Islet of Langerhans (tissue), 1 donor: ENCODE measurements at regions not wholly inside any gene's neighbourhood (a gene's known extent, or its start where the extent isn't known, plus 50 kb on each side); places are given as distances from the start of the nearest gene placed in this dataset.

Source experiments
- FAIRE-seq: peaks from one replicate; lab custom pipeline; 2011; peaks lifted over from hg19 to GRCh38; lab: Jason Lieb, UNC

DNA sequence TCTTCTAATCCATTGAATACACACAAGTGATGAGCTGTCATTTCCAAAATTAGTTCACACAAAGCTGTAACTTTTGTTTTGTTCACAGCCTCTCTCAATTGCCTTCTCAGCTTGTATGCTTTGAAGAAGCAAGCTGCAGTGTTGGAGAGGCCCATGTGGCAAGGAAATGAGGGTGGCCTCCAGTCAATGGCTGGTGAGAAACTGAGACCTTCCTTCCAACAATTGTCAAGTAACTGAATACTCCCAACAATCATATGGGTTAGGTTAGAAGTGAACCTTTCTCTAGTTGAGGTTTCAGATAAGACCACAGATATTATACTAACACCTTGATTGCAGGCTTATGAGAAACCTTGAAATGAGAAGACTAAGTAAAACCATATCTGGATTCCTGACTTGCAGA lies 82.4 kb upstream of the SOX9 start:
- FAIRE-seq, result no peak

DNA sequence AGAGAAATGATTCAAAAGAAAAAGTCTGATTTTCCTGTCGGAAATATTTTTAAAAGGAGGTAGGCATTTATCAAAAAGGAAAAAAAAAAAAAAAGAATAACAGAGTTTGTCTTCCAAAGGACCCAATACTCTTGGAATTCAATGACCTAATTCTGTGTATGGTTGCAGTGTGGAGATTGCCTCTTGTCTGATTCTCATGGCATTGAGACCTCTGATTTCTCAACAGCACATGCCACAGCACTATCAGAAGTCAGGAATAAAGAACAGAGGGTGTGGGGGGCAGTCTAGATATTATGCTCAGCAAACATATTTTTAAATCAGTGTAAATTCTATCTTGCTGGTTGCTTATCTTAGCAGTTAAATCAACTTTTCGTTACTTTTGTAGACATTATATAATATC lies 81.3 kb upstream of the SOX9 start:
- FAIRE-seq, result no peak

GRCh38 chr17:72046178-72046577 lies 74.6 kb upstream of the SOX9 start:
- no peak for FAIRE-seq

- no peak for FAIRE-seq
Observed at GRCh38 chr17:72046643-72047612, 73.9 kb upstream of the SOX9 start.

DNA sequence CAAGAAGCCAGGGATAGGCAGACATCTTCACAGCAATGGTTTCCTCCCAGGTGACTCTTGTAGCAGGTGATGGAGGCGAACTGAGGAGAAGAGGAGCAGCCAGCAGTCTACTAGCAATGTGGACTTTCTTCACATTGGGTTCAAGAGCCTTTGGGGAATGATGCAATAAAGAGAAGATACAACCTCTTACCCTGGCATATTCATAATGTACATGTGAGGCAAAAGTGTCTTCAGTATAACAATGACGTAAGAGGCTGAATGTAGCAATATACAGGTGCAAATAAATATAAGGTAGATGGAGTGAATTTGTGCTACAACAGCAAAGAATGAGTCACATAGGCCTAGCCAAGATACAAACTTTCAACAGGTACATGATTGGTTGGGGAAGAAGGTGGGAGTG lies 70.9 kb upstream of the SOX9 start:
- no peak for FAIRE-seq

DNA sequence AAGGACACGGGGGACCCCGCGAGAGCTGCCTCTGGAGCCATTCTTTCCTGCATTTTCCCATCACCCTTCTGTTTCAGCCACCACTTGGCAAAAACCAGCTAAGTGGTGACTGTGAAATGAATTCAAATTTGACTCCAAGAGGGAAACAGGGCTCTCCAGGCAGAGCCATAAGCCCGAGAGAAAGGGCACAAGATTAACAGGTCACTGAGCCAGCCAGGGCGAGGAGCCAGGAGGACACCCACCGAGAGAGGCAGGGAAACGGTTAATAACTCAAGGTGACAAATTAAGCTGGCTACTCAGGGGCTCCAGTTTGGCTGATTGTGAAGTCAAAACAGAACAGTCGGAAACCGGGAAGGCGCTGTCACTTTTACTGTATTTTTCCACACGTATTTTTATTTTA lies 67.8 kb upstream of the SOX9 start:
- no peak for FAIRE-seq

GRCh38 chr17:72053449-72053848 lies 67.4 kb upstream of the SOX9 start:
- no peak for FAIRE-seq

GRCh38 chr17:72056155-72056554 lies 64.7 kb upstream of the SOX9 start:
- FAIRE-seq, result no peak

DNA sequence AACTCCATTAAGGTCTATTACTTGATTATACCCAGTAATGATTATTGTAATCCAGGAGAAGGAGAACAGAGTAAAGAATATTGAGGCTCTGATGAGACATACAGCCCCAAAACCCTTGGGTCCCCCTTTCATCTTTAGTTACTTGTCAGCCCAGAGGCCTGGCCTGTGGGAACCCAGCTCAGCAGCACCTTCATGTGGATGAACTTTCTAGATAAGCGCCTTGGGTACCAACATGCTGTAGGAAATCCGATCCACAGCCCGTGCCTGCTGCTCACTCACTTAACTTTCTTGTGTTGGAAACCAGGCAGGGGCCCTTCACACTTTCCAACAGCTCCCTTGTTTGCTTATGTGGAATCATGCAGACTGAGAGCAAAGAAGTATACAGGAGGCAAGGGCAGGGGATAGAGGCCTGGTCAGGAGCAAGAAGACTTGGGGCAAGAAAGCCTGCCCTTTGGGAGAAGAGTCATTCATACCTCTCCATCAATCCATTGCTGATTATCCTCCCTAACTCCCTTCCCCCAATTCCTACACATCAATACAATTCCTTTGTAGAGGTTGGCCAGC lies 64.0 kb upstream of the SOX9 start:
- no peak for FAIRE-seq

DNA sequence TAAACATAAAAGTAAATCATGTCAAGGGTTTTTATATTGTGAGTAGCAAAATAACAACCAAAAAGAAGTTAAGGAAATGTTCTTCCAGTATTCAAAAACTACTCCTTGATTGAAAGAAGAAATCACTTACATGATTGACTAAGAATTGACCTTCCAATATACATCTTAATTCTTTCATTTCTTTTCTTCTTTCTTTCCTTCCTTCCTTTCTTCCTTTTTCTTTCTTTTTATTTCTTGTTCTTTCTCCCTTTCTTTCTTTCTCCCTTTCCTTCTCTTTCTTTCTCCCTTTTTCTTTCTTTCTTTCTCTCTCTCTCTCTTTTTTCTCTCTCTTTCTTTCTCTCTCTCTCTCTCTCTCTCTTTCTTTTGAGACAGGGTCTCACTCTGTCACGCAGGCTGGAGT lies 60.7 kb upstream of the SOX9 start:
- FAIRE-seq, result no peak

DNA sequence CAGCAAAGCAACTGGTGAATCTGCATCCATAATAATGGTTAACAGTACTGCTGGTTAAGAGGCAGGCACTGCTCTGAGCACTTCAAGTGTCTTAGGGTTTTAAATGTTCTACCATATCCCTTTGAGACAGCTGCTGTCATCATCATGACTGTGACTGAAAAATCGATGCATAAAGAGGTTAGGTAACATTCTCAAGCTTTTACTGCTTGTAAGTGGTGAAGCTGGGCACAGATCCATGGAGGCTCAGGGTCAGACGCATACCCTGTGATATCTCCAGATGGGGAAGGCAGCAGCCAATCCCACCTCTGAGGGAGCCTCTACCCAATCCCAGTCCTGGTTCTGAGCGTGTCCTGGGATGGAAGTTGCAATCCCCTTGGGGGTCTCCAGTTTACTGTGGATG lies 57.6 kb upstream of the SOX9 start:
- no peak for FAIRE-seq

- FAIRE-seq, result no peak
Observed at GRCh38 chr17:72063756-72064450, 56.9 kb upstream of the SOX9 start.

DNA sequence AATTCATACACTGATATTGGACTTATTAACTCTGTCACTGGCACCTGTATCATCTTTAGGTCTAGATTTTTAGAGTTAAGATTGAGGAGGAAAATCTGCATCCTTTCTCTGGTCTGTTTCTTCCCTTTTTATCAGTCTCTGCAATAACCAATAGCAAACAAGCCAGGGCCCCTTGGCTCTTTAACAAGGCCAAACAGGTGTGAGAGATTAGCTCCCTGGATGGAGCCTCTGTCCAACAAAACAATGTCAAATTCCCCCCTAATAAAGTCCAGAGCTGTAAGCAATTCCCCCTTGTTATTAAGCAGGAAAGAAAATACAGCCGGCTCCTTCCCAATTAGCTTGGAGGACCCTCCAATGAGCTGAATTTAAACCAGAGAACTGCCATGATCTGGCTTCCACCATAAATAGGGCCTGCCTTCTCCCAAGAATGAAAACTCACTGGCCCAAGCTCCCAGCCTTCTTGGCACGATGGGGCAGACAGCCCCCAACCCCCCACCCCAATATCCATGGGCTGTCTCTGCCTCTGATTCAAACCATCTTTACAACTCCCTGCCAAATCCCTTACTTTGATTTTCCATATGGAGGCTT lies 56.1 kb upstream of the SOX9 start:
- FAIRE-seq, result no peak

- FAIRE-seq, result no peak
Observed at GRCh38 chr17:72065556-72065955, 55.3 kb upstream of the SOX9 start.

- FAIRE-seq, result no peak
Observed at GRCh38 chr17:72068643-72069042, 52.2 kb upstream of the SOX9 start.

- no peak for FAIRE-seq
Observed at GRCh38 chr17:72069586-72070202, 51.1 kb upstream of the SOX9 start.
